ENCODE measurements at regions not wholly inside any gene's neighbourhood (a gene's known extent, or its start where the extent isn't known, plus 50 kb on each side); places are given as distances from the start of the nearest gene placed in this dataset.

DNA sequence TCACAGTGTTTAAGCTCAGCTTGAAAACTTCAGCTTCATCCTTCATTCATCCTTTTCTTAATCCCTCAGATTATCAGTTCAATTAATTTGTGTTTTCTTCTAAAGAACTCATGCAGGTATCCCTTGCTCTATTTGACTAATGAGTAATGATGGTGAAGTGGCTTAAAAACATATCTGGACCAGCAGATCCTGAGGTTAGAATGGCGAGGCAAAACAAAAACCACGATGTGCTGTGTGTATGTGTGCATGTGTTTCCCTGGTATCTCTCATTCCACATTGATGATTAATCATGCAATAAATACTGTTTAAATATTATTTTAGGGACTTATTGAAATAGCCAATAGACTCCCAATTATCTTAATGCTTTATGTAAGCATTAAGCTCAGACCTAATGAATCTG is 437.0 kb downstream of the DYNC2H1 start:
- DNase-seq: no peak
- H3K4me3 ChIP-seq: no peak overlapping the region
- ATAC-seq: no peak
- H3K36me3 ChIP-seq: no peaks in the 10 kb centered on the region
- intact Hi-C loops (cut with DNase I): no loop called here
- H3K27me3 ChIP-seq: no peaks in the 10 kb centered on the region
- TF ChIP-seq, protein P1, sequence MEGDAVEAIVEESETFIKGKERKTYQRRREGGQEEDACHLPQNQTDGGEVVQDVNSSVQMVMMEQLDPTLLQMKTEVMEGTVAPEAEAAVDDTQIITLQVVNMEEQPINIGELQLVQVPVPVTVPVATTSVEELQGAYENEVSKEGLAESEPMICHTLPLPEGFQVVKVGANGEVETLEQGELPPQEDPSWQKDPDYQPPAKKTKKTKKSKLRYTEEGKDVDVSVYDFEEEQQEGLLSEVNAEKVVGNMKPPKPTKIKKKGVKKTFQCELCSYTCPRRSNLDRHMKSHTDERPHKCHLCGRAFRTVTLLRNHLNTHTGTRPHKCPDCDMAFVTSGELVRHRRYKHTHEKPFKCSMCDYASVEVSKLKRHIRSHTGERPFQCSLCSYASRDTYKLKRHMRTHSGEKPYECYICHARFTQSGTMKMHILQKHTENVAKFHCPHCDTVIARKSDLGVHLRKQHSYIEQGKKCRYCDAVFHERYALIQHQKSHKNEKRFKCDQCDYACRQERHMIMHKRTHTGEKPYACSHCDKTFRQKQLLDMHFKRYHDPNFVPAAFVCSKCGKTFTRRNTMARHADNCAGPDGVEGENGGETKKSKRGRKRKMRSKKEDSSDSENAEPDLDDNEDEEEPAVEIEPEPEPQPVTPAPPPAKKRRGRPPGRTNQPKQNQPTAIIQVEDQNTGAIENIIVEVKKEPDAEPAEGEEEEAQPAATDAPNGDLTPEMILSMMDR (IDR thresholded peaks at IDR 0.05): no peak
- peak overlapping the region in 1 of 10 donors; percentile 31 for H3K27ac ChIP-seq
- H3K9me3 ChIP-seq: peaks cover 0 to 3% (median 0%) of the 10 kb centered on the region in 11 donors
- peaks cover 0 to 11% (median 0%) of the 10 kb centered on the region in 9 donors for H3K4me1 ChIP-seq
- 81 to 82% methylated on average over 2 of the region's 2 CpGs for WGBS, 2 donors

DNA sequence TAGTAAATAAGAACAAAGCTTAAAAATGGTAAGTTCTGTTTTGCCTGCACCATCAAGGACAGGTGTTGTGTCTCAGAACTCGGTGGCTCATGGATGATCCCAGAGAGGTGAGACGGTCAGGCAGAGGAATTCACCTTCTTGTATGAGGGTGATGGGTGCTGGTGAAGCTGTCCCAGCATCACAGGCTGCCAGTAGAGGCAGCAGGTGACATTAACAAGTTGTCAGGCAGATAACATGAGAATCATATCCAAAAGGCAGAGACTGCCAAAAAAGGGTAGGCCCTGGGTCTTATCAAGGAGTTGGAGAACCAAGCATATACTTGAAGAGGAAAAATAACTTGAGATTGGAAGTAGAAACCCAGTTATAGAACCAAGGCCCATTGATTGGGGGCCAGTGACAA is 437.8 kb downstream of the DYNC2H1 start:
- Histone ChIP-seq H3K9me3 (no peaks in the 10 kb centered on the region), H3K27me3 (no peaks in the 10 kb centered on the region), H3K4me3 (no peak overlapping the region), H3K4me1 (peaks cover 0 to 11% (median 0%) of the 10 kb centered on the region in 9 donors), H3K36me3 (no peaks in the 10 kb centered on the region), H3K27ac (no peak overlapping the region)
- no peak for DNase-seq
- 53 to 64% methylated on average over 2 of the region's 2 CpGs for WGBS, 2 donors
- intact Hi-C loops (cut with DNase I): no loop called here
- ATAC-seq: peak in 3 of 8 donors; percentile 24 to 51 (median 35)
- TF ChIP-seq, protein P1 (IDR thresholded peaks at IDR 0.05): no peak

DNA sequence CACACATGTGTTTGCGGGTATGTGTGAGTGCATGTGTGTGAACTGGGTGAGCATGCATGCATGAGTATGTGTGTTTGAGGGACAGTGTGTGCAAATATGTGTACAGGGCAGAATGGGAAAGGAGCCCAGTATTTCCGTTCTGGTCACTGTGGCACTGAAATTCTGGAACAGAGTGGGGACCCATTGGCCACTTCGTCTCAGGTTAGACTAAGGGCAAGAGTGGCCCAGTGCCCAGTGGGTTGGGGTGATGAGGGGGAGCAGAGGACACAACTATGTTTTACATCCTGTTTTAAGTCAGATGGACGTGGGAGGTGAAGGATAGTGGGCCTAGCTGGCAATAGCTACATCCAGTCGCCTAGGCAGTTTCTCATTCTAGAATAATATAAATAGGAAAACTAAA is 438.5 kb downstream of the DYNC2H1 start:
- no peak overlapping the region for H3K27ac ChIP-seq
- 62 to 73% methylated on average over 5 of the region's 5 CpGs for WGBS, 2 donors
- DNase-seq (no peak), ATAC-seq (no peak)
- H3K27me3 ChIP-seq: no peaks in the 10 kb centered on the region
- H3K4me3 ChIP-seq: no peak overlapping the region
- H3K4me1 ChIP-seq: peaks cover 0 to 15% (median 0%) of the 10 kb centered on the region in 9 donors
- no peaks in the 10 kb centered on the region for H3K9me3 ChIP-seq
- no peaks in the 10 kb centered on the region for H3K36me3 ChIP-seq
- TF ChIP-seq, protein P1 (IDR thresholded peaks at IDR 0.05): no peak
- intact Hi-C loops (cut with DNase I): no loop called here

DNA sequence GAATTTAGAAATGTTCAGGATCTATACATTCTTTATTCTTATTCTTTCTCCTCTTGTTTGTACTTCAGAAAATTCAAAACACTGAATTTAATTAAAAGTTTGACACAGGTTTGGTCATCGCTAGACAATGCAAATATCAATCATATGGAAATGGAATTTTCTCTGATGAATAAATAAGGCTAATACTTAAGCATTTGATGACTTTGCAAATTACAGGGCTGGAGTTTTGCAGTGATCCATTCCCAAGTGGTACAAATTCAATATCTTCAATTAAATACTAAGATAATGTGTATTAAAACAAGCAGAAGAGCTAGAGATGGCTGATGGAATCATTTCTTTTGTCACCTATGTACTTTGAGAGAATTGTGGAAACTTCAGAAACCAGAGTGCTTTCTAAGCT is 439.6 kb downstream of the DYNC2H1 start:
- intact Hi-C loops (cut with DNase I): no loop called here
- no peaks in the 10 kb centered on the region for H3K36me3 ChIP-seq
- ATAC-seq (no peak), DNase-seq (no peak)
- no peak overlapping the region for H3K27ac ChIP-seq
- no peak overlapping the region for H3K4me3 ChIP-seq
- TF ChIP-seq, protein P1 (IDR thresholded peaks at IDR 0.05): no peak
- H3K27me3 ChIP-seq: no peaks in the 10 kb centered on the region
- no peaks in the 10 kb centered on the region for H3K9me3 ChIP-seq
- WGBS, 2 donors: 99 to 100% methylated on average over 1 of the region's 1 CpG
- H3K4me1 ChIP-seq: peaks cover 0 to 15% (median 0%) of the 10 kb centered on the region in 9 donors
